VCaP (cell line): ENCODE measurements at regions not wholly inside any gene's neighbourhood (a gene's known extent, or its start where the extent isn't known, plus 50 kb on each side); places are given as distances from the start of the nearest gene placed in this dataset.
"Not testable (repeated sequence)": the region's sequence is repeated elsewhere in the genome, so short reads cannot be mapped to it uniquely, and the experiment has no call there.

Experiments used
- H3K27ac ChIP-seq: fragments of 450-650 bp; 2 replicates; pipeline ENCODE4 v1.5.1; 2017
- CTCF ChIP-seq: fragments of 450-650 bp; conservative IDR thresholded peaks from 2 replicates; pipeline ENCODE4 v1.5.1; 2017; ENCODE audit warnings: mild to moderate bottlenecking, moderate library complexity

GRCh38 chrX:1026263-1027015 is 186.0 kb downstream of the CRLF2 start:
- H3K27ac ChIP-seq, result no peak overlapping the region
- TF ChIP-seq CTCF, result no peak

GRCh38 chrX:1025413-1025812 is 187.0 kb downstream of the CRLF2 start:
- no peak overlapping the region for H3K27ac ChIP-seq
- no peak for TF ChIP-seq CTCF

GRCh38 chrX:1023676-1024075 is 188.8 kb downstream of the CRLF2 start:
- no peak overlapping the region for H3K27ac ChIP-seq
- no peak for TF ChIP-seq CTCF

GRCh38 chrX:1021314-1021993 is 191.0 kb downstream of the CRLF2 start:
- H3K27ac ChIP-seq, result not testable (repeated sequence)

- H3K27ac ChIP-seq, result no peak overlapping the region
- no peak for TF ChIP-seq CTCF
Measured at GRCh38 chrX:1020634-1021166, 191.7 kb downstream of the CRLF2 start.

GRCh38 chrX:1016926-1017325 is 195.5 kb downstream of the CRLF2 start:
- H3K27ac ChIP-seq, result not testable (repeated sequence)

- H3K27ac ChIP-seq, result not testable (repeated sequence)
Measured at GRCh38 chrX:1016281-1016680, 196.2 kb downstream of the CRLF2 start.

- no peak for TF ChIP-seq CTCF
Measured at GRCh38 chrX:1012678-1013300, 199.7 kb downstream of the CRLF2 start.

GRCh38 chrX:1011691-1012283 is 200.7 kb downstream of the CRLF2 start:
- no peak overlapping the region for H3K27ac ChIP-seq
- TF ChIP-seq CTCF, result no peak

More at GRCh38 chrX:1012678-1013300, 199.7 kb downstream of the CRLF2 start:
- H3K27ac ChIP-seq, result no peak overlapping the region
